GM13977 (cell line): ENCODE measurements at regions not wholly inside any gene's neighbourhood (a gene's known extent, or its start where the extent isn't known, plus 50 kb on each side); places are given as distances from the start of the nearest gene placed in this dataset.
"Not testable (repeated sequence)": the region's sequence is repeated elsewhere in the genome, so short reads cannot be mapped to it uniquely, and the experiment has no call there.

Experiments
- DNase-seq: peaks from one replicate; pipeline ENCODE4 v3.0.0; 2012; ENCODE audit warnings: low spot score
- CTCF ChIP-seq: IDR thresholded peaks from 2 replicates; pipeline ENCODE4 v1.5.1; 2012; ENCODE audit warnings: mild to moderate bottlenecking, control low read depth; ENCODE audit not compliant: insufficient read depth; ENCODE audit errors: extremely low read depth, missing control alignments
- in situ Hi-C: fragments of 300-500 bp; cut with MboI; formaldehyde crosslinking; loops from one replicate; pipeline ENCODE4 v1.12.0; 2022; ENCODE audit warnings: low sequenced_read_pairs, low pct_unique_long_range_greater_than_20kb, mixed read lengths, inconsistent platforms; ENCODE audit not compliant: unreplicated experiment

GRCh38 chr2:751474-751873 is 74.3 kb upstream of the TMEM18 start:
- no peak for DNase-seq
- no peak for TF ChIP-seq CTCF
- in situ Hi-C loops, result no loop called here

GRCh38 chr2:750628-751027 is 73.4 kb upstream of the TMEM18 start:
- DNase-seq, result no peak
- in situ Hi-C loops, result no loop called here
- TF ChIP-seq CTCF, result no peak

- TF ChIP-seq CTCF, result no peak
- DNase-seq, result no peak
- in situ Hi-C loops, result no loop called here
These were observed 70.7 kb upstream of the TMEM18 start for GRCh38 chr2:747762-748351.

GRCh38 chr2:746697-747096 is 69.5 kb upstream of the TMEM18 start:
- DNase-seq, result no peak
- in situ Hi-C loops, result no loop called here
- TF ChIP-seq CTCF, result no peak

GRCh38 chr2:744088-744487 is 66.9 kb upstream of the TMEM18 start:
- DNase-seq, result no peak
- no peak for TF ChIP-seq CTCF
- in situ Hi-C loops, result no loop called here

GRCh38 chr2:742221-742620 is 65.0 kb upstream of the TMEM18 start:
- no peak for DNase-seq
- in situ Hi-C loops, result no loop called here
- TF ChIP-seq CTCF, result no peak

- TF ChIP-seq CTCF, result no peak
- in situ Hi-C loops, result no loop called here
- no peak for DNase-seq
These were observed 63.9 kb upstream of the TMEM18 start for GRCh38 chr2:741195-741496.

- in situ Hi-C loops, DNase-seq: not testable (repeated sequence)
These were observed 63.4 kb upstream of the TMEM18 start for GRCh38 chr2:740322-741194.

GRCh38 chr2:739864-740321 is 62.7 kb upstream of the TMEM18 start:
- DNase-seq, in situ Hi-C loops: not testable (repeated sequence)
